Esophagus muscularis mucosa (tissue), 3 donors: ENCODE measurements at regions not wholly inside any gene's neighbourhood (a gene's known extent, or its start where the extent isn't known, plus 50 kb on each side); places are given as distances from the start of the nearest gene placed in this dataset.

ENCODE experiments used
- POLR2A ChIP-seq: fragments of 450-650 bp; IDR thresholded peaks from one replicate; pipeline ENCODE4 v1.6.1; 2017; ENCODE audit warnings: antibody characterized with exemption, moderate library complexity, mild to moderate bottlenecking, low read depth
- TF ChIP-seq, protein P1 (sequence below), 3 experiments: fragments of 200-600 bp in 2 of 3; fragments of 450-650 bp in 1 of 3; sonication (generic) in 2 of 3; IDR thresholded peaks; one replicate each; pipeline ENCODE4 v1.5.1; 2017 to 2019; ENCODE audit warnings: antibody characterized with exemption in 3 of 3, mild to moderate bottlenecking in 2 of 3, moderate library complexity in 1 of 3

DNA sequence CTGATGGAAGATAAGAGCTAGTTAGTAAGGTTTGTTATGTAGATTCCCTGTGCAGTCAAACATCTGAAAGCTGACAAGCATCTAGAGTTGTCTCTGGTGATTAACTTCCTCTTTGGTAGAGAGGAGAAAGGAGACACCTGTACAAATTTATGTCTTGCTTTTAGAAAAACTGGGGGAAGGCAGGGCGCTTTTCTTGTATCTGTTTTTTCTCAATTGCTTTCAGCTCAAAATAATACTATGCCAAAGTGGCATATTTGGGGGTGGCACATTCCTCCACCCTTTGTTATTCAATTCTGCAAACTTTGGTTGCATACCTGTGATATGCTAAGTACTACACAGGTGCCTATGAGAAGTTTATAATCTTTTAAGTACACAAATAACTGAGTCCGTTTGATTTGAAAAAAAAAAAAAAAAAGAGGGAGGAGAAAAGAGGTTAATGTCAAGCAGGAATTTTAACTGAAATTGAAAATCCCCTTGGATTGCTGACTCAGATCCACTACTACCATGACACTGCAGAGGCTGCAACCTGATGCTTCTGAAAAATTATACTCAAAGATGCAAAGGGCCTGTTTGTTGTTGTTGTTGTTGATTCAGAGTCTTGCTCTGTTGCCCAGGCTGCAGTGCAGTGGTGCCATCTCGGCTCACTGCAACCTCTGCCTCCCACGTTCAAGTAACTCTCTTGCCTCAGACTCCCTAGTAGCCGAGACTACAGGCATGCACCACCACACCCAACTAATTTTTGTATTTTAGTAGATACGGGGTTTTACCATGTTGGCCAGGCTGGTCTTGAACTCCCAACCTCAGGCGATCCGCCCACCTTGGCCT, 164.8 kb upstream of the NBEA start:
- TF ChIP-seq POLR2A, result no peak
- TF ChIP-seq, protein P1, sequence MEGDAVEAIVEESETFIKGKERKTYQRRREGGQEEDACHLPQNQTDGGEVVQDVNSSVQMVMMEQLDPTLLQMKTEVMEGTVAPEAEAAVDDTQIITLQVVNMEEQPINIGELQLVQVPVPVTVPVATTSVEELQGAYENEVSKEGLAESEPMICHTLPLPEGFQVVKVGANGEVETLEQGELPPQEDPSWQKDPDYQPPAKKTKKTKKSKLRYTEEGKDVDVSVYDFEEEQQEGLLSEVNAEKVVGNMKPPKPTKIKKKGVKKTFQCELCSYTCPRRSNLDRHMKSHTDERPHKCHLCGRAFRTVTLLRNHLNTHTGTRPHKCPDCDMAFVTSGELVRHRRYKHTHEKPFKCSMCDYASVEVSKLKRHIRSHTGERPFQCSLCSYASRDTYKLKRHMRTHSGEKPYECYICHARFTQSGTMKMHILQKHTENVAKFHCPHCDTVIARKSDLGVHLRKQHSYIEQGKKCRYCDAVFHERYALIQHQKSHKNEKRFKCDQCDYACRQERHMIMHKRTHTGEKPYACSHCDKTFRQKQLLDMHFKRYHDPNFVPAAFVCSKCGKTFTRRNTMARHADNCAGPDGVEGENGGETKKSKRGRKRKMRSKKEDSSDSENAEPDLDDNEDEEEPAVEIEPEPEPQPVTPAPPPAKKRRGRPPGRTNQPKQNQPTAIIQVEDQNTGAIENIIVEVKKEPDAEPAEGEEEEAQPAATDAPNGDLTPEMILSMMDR (IDR thresholded peaks at IDR 0.05), result no peak
